ENCODE measurements at regions not wholly inside any gene's neighbourhood (a gene's known extent, or its start where the extent isn't known, plus 50 kb on each side); places are given as distances from the start of the nearest gene placed in this dataset.
A peak's percentile ranks its signal among the peaks of the same experiment; 100 is the strongest.

GRCh38 chr17:79389896-79390295 is 221.0 kb downstream of the RBFOX3 start:
- no peak for DNase-seq (ENCODE audit: low spot score in 2 of 2)
- H3K9me3 ChIP-seq: no peaks in the 10 kb centered on the region
- H3K4me1 ChIP-seq: no peaks in the 10 kb centered on the region
- H3K36me3 ChIP-seq: no peaks in the 10 kb centered on the region
- no peak overlapping the region for H3K27ac ChIP-seq
- no peak overlapping the region for H3K4me3 ChIP-seq
- H3K27me3 ChIP-seq: peaks cover 0 to 86% of the 10 kb centered on the region in 2 donors
- TF ChIP-seq CTCF (IDR thresholded peaks at IDR 0.05): no peak
- no peak for TF ChIP-seq POLR2A (IDR thresholded peaks at IDR 0.05)
- no peak for TF ChIP-seq POLR2AphosphoS5 (IDR thresholded peaks at IDR 0.05)
- intact Hi-C loops (cut with DNase I; ENCODE audit: low total_unique reads): no loop called here

DNA sequence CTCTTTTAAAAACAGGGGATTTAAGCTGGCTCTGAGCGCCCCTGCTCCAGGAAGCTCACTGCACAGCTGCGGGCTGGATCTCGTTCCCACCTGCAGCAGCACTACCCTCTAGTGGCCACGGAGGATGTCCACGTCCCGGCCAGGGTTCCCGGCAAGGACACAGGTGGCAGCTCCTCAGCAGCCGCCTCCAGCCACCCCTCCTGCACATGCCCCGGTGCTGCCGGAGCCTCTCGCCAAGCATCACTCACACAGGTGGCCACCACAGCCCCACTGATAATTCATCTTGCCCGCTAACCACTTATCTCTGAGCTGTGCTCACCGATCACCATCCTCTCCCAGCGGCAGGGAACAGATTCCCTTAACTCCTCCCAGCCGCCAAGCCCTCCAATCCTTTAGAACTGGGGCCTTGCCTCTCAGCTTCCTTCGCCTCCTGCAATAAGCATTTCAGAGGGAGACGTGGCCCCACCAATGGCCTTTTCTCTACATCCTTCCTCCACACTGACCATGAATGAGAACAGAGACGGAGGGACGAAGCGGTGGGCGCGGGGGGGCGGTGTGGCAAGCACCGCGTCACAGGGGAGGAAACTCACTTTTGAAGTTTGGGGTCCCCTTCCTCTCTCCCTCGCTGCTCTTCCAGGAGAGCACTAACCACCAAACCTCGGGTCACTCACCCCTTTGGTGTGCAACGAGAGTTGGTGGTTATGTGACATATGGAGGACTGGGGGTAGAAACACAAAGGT is 222.1 kb downstream of the RBFOX3 start:
- Histone ChIP-seq H3K4me1 (no peaks in the 10 kb centered on the region), H3K9me3 (no peaks in the 10 kb centered on the region), H3K27ac (no peak overlapping the region), H3K4me3 (no peak overlapping the region), H3K27me3 (peaks cover 0 to 86% of the 10 kb centered on the region in 2 donors), H3K36me3 (no peaks in the 10 kb centered on the region)
- DNase-seq (ENCODE audit: low spot score in 2 of 2): peak; percentile 31 to 63
- TF ChIP-seq POLR2AphosphoS5 (IDR thresholded peaks at IDR 0.05) (no peak), CTCF (IDR thresholded peaks at IDR 0.05) (peak in 2 of 3 donors; percentile 45), POLR2A (IDR thresholded peaks at IDR 0.05) (no peak)
- intact Hi-C loops (cut with DNase I; ENCODE audit: low total_unique reads): no loop called here

GRCh38 chr17:79387783-79388182 is 223.1 kb downstream of the RBFOX3 start:
- DNase-seq (ENCODE audit: low spot score in 2 of 2): no peak
- TF ChIP-seq CTCF (IDR thresholded peaks at IDR 0.05): no peak
- TF ChIP-seq POLR2A (IDR thresholded peaks at IDR 0.05): no peak
- no peak for TF ChIP-seq POLR2AphosphoS5 (IDR thresholded peaks at IDR 0.05)
- H3K4me3 ChIP-seq: no peak overlapping the region
- no peaks in the 10 kb centered on the region for H3K9me3 ChIP-seq
- no peaks in the 10 kb centered on the region for H3K36me3 ChIP-seq
- H3K4me1 ChIP-seq: no peaks in the 10 kb centered on the region
- H3K27me3 ChIP-seq: peaks cover 0 to 86% of the 10 kb centered on the region in 2 donors
- intact Hi-C loops (cut with DNase I; ENCODE audit: low total_unique reads): no loop called here
- H3K27ac ChIP-seq: no peak overlapping the region

GRCh38 chr17:79385962-79386563 is 224.8 kb downstream of the RBFOX3 start:
- no peak for TF ChIP-seq POLR2A (IDR thresholded peaks at IDR 0.05)
- DNase-seq (ENCODE audit: low spot score in 2 of 2): no peak
- no peaks in the 10 kb centered on the region for H3K4me1 ChIP-seq
- no peaks in the 10 kb centered on the region for H3K36me3 ChIP-seq
- H3K27me3 ChIP-seq: peaks cover 0 to 86% of the 10 kb centered on the region in 2 donors
- no peak overlapping the region for H3K4me3 ChIP-seq
- no peak overlapping the region for H3K27ac ChIP-seq
- no peaks in the 10 kb centered on the region for H3K9me3 ChIP-seq
- intact Hi-C loops (cut with DNase I; ENCODE audit: low total_unique reads): no loop called here

DNA sequence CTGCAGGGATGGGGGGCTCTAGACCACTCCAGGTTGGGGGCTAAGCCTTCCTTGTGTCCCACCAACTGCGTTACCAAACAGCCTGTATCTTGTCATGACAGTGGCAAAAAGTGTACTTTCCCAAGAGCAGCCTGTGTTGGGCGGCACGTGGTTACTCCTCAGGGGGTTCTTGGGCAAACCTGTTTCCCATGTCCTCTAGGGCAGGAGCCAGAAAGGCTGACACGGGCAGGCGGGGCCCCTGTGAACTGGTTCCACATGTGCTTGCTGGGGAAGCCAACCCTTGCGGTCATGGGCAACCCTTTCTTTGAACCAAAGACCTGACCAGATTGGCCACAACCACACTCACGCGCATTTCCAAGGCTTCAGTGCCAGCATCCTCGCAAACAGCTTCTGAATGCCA is 228.5 kb downstream of the RBFOX3 start:
- TF ChIP-seq POLR2AphosphoS5 (IDR thresholded peaks at IDR 0.05) (no peak), CTCF (IDR thresholded peaks at IDR 0.05) (no peak), POLR2A (IDR thresholded peaks at IDR 0.05) (no peak)
- intact Hi-C loops (cut with DNase I; ENCODE audit: low total_unique reads): no loop called here
- no peak for DNase-seq (ENCODE audit: low spot score in 2 of 2)
- Histone ChIP-seq H3K4me1 (no peaks in the 10 kb centered on the region), H3K4me3 (no peak overlapping the region), H3K36me3 (no peaks in the 10 kb centered on the region), H3K27me3 (peaks cover 0 to 85% of the 10 kb centered on the region in 2 donors), H3K27ac (no peak overlapping the region), H3K9me3 (no peaks in the 10 kb centered on the region)

All from breast epithelium (tissue), 4 donors.